IPS-NIHi7 (cell line): ENCODE measurements at regions not wholly inside any gene's neighbourhood (a gene's known extent, or its start where the extent isn't known, plus 50 kb on each side); places are given as distances from the start of the nearest gene placed in this dataset.

Source experiments
- DNase-seq: peaks from one replicate; pipeline ENCODE4 v3.0.0; 2012; ENCODE audit warnings: mixed read lengths; ENCODE audit errors: extremely low spot score

GRCh38 chr3:10555263-10555662, 49.9 kb upstream of the ATP2B2 start:
- no peak for DNase-seq

DNA sequence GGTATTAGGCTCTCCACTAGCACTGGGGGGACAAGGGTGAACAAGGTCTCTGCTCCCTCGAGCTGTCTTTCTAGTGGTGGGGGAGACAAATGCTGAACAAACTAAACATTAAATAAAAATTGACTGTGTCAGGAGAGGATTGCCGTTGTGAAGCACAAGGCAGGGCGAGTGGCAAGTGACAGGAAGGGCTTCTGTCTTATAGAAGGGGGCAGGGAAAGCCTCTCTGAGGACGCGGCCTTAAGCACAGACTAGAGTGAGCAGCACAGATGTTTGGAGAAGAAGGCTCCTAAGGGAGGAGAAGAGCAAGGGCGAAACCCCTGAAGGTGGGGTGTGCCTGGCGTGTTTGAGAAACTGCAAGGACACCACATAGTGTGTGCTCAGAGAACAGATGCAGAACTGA, 50.9 kb upstream of the ATP2B2 start:
- no peak for DNase-seq

- no peak for DNase-seq
Measured at GRCh38 chr3:10557250-10557649, 51.9 kb upstream of the ATP2B2 start.

- DNase-seq, result no peak
Measured at GRCh38 chr3:10557781-10558373, 52.5 kb upstream of the ATP2B2 start.

- no peak for DNase-seq
Measured at GRCh38 chr3:10558736-10559135, 53.4 kb upstream of the ATP2B2 start.

DNA sequence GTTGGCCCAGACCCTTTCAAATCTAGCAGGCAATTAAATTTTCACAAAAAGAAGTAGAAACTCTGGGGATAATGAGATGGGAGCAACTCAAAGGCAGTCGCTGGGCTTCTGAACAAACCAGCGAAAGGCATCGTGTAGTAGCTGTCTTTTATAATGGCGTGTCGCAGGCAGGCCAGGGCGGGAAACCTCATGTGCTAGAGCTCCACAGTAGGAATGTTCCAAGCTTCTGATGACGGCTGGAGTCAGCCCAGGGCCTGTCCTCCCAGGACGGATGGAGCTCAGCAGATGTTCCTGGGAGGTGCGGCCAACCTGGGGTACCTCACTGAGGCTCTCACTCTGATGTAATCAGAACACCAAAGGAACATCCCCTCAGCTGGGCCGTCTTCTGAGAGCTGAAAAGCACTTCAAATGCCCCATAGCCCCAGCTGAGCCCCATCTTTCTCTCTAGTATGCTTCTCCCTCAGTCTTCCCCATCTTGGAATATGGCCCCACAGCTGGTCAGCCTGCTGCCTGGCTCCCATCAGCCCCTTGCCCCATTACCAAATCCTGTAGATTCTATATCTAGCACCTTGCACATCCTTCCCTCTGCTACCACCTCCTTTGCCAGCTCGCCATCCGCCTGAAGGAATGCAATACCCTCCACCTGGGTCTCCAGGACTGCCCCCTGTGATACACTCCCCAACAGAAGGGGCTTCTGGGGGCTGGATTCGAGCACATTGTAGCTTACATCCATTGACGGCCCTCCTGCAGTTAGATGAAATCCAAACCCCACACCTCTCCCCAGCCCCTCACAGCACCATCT, 54.9 kb upstream of the ATP2B2 start:
- no peak for DNase-seq

DNA sequence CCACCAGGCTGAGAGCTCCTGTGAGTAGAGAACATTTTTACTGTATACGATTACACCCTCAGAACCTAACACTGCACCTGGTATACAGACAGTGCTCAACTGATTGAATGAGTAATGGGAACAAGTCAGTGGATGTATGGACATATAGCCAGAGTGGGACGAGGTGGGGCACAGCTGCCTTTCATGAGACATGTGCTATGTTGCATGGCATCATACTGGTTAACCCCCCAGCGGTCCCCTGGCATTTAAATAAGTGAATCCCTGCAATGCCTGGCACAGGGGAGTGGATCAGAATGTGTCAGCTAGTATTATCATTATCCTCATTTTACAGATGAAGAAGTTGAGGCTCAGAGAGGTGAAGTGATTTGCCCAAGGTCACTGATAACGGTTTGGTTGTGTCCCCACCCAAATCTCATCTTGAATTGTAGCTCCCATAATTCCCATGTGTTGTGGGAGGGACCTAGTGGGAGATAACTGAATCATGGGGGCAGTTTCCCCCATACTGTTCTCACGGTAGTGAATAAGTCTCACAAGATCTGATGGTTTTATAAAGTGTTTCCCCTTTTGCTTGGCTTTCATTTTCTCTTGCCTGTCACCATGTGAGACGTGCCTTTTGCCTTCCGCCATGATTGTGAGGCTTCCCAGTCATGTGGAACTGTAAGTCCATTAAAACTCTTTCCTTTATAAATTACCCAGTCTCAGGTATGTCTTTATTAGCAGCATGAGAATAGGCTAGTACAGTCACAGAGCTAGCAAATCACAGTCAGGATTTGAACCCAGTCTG, 56.0 kb upstream of the ATP2B2 start:
- no peak for DNase-seq

DNA sequence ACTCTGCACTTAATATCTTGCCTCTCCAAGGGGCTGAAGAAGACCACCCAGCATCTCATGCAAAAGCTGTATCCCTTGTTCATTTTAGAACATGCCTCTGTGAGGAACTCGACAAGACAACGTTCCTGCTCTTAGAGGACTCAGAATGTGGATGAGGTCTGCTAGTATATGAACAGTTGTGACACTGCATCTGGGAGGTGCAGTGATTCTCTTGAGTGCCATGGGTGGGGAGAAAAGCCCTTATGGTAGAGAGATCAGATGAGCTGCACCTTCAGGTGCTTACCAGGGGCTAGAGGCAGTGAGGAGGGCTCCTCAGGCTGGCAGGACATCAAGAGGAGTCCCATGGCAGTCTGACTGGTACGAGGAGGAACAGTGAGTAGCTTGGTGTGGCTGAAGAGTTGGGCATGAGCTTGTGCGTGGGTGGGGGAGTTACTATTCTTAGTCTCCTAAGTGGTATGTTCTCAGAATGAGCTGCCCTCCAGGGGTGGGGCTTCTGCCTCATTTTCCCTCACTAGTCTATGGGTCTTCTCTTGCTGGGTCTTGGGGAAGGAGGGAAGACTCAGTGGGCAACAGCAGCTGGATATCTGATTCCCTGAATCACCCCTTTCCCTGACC, 56.7 kb upstream of the ATP2B2 start:
- DNase-seq, result no peak

DNA sequence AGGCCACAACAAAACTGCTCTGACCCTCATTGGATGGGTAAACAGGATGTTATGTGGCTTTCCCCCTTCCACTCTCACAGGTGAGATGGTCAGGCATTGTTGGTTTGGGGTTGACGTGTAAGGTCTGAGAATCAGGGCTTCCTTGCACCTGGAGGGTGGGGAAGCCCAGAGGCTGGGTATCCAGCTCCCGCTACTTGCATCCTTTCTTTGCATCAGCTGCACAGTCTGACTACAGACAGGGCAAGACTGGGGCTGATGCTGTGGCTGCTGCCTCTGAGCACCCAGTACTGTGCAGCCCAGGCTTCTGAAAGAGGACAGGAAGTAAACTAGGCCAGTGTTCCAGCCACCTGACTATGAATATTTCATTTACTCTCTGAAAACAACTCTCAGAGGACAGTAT, 58.0 kb upstream of the ATP2B2 start:
- DNase-seq, result no peak

DNA sequence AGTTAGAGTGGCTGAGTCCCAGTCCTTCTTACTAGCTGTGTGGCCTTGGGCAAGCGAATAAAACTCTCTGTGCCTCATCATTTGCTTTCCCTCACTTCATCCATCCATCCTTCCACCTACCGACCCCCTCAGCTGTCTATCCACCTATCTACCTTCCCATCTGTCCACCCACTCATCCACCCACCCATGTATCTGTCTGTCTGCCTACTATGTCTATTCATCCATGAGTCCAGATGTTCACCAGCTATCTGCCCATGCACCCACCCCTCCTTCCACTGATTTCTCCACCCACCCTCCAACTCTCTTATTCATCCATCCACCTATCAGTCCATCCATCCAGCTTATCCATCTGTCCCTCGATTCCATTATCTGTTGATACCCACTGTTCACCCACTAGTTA, 60.4 kb upstream of the ATP2B2 start:
- DNase-seq, result no peak

GRCh38 chr3:10566451-10566850, 61.1 kb upstream of the ATP2B2 start:
- DNase-seq, result no peak

- no peak for DNase-seq
Measured at GRCh38 chr3:10568549-10568948, 63.2 kb upstream of the ATP2B2 start.

DNA sequence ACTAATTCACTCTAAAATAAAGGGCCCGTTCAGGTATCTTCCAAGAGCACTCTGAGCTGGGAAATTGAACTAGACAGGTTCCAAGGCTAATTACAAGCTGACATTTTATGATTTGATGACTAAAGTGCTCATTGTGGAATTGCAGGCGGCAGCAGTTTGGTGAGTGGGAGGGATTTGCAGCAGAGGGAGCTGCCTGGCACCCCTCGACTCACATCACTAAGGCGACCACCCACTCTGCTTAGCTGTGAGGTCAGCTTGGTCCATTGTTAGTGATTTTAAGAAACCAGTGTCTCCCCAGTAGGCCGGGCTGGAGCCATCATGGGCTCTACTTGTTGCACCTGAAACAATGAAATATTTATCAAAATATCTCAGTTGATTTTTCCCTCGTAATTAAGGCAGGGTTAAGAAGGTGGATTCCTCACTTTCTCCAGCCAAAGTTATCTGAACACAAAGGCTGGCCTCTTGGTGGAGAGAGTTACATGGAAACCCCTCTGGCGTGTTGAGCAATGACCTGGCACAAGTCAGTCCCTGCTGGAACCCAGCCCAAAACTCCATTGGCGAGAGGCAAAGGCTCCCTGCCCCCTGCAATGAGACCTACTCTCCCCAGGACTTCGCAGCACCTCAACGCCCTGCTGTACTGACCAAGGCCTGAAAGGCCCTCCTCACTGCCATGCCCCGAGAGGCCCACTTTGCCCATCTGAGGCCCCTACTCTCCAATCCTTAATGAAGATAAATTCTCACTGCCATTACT, 65.0 kb upstream of the ATP2B2 start:
- no peak for DNase-seq

GRCh38 chr3:10574101-10574620, 68.8 kb upstream of the ATP2B2 start:
- DNase-seq, result no peak

- no peak for DNase-seq
Measured at GRCh38 chr3:10575601-10576160, 70.3 kb upstream of the ATP2B2 start.

DNA sequence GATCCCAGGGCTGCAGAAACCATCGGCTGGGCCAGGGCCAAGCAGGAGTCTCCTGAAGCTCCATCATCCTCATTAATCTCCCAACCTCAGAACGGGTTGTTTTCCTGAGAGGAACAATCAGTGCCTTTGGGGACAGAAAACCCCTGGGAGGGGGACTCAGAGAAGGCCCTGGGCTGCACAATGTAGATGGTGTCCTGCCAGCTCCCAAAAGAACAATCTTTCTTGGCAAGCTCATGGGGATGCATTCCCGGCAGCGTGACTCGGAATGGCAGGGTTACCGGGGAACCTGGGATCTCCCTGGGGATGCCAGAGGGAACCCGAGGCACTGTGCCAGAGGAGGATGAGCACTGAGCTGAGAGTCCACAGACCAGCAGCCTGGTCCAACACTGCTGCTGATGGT, 72.1 kb upstream of the ATP2B2 start:
- no peak for DNase-seq

GRCh38 chr3:10580426-10580825, 75.0 kb upstream of the ATP2B2 start:
- DNase-seq, result no peak

DNA sequence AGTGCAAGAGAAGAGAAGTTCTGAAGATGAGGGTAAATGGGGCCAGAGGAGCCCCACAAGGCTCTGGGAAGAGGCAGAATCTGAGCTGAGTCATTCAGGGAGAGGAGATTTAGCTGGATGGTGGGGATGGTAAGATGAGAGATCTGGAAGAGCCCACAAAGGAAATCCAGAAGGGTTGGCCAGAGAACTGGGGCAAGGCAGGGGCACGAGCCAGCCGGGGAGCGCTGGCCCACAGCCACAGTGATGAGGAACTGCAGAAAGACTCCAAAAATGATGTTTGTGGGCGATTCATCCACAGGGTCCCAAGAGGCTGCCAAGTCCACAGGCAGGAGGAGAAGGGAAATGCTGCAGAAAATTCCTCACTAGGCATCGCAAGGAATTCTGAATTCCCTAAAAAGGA, 75.9 kb upstream of the ATP2B2 start:
- no peak for DNase-seq

DNA sequence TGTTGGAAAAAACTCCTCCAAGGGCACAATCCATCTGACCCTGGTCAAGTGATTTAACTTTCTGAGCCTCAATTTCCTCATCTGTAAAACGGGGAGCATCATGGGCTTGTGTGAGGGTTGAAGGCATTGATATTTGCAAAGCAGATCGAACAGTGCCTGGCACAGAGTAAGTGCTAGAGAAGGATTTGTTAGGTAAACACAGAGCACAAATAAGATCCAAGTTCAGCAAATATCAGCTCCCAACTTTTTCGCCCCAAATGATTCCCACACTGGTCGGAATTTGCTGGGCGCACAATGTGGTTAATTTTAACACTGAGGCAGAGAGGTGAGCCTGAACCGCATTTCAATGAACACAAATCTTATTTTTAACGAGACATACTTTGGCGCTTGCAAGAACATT, 76.3 kb upstream of the ATP2B2 start:
- no peak for DNase-seq

GRCh38 chr3:10582733-10583132, 77.3 kb upstream of the ATP2B2 start:
- no peak for DNase-seq
